DMS53 treated with DMSO at 0.1 percent for 48 hours (cell line): ENCODE measurements at regions not wholly inside any gene's neighbourhood (a gene's known extent, or its start where the extent isn't known, plus 50 kb on each side); places are given as distances from the start of the nearest gene placed in this dataset.
A peak's percentile ranks its signal among the peaks of the same experiment; 100 is the strongest.

Source experiments
- DNase-seq: peaks from one replicate; lab custom pipeline; 2025; ENCODE audit not compliant: unreplicated experiment; lab: John Stamatoyannopoulos, UW

DNA sequence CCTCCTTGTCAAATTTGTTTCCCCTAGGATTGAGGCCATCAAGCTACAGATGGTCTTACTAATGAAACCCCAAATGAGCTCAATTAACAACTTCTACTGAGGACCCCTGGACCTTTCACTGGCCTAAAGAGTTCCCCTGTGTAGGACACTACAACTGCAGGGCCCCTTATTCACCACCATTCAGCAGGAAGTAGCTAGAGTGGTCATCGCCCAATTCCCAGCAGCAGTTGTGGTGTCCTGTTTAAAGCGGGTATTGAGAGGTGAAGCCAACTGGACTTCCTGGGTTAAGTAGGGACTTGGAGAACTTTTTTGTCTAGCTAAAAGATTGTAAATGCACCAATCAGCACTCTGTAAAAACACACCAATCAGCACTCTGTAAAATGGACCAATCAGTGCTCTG is 1466.9 kb downstream of the KCNT2 start:
- DNase-seq: no peak

DNA sequence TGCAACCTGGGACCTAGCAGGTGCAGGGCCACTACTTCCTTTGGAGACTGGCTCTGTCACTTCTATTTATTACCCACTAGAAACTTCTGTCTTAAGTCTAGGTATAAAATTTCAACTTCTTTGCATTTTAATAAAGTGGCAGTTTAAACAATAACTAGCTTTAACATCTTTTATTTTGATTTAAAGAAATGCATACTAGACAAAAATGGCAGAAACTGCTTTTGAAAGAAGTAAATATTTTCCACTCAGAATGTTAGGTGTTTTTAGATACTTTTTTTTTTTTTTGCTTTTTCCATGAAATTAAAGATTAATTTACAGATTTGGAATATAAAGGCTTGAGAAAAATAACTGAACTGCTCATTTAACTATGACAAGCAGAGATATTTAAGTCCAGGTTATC is 1477.6 kb downstream of the KCNT2 start:
- no peak for DNase-seq

DNA sequence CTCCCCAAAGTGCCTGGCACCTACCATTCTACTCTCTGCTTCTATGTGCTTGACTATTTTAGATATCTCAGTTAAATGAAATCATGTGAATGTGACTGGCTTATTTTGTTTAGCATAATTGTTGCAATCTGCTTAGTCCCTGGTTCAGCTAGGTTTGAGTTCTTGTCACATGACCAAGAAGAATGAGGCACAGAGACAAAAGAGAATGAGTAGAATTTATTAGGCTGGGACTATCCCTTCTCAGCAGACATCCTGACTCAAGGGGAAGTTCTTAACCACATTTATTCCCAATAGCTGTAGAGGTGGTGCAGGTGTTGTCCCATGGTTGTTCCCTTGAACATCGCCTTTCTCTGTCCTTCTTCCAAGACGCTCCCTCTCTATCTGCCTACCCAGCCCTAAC is 1485.7 kb downstream of the KCNT2 start:
- DNase-seq: no peak

DNA sequence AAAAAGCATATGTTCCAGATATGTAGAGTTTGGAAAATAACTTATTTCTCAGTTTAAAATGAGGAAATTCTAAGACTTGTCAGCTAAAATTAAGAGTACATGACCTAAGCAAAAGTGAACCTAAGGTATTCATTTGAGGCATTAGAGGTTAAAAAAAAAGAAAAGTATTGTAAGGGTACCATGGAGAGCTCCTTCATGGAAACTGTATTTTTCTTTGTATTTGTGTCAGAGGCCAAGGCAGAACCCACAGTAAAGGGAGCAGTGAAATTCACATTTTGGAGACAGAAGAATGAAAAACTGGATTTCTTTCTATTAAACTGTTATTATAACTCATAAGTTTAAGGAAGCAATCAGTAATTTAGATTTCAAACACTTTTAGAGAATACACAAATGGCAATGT is 1494.8 kb downstream of the KCNT2 start:
- no peak for DNase-seq

DNA sequence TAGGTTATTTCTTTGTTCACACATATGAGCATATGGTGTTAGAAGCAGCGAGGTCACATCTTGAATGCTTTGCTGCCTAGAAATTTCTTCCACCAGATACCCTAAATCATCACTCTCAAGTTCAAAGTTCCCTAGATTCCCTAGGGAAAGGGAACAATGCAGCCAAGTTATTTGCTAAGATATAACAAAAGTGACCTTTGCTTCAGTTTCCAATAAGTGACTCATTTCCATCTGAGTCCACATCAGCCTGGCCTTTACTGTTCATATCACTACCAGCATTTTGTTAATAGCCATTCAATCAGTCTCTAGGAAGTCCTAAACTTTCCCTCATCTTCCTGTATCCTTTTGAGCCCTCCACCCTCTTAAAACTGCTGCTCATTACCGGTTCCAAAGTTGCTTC is 1502.5 kb downstream of the KCNT2 start:
- no peak for DNase-seq

DNA sequence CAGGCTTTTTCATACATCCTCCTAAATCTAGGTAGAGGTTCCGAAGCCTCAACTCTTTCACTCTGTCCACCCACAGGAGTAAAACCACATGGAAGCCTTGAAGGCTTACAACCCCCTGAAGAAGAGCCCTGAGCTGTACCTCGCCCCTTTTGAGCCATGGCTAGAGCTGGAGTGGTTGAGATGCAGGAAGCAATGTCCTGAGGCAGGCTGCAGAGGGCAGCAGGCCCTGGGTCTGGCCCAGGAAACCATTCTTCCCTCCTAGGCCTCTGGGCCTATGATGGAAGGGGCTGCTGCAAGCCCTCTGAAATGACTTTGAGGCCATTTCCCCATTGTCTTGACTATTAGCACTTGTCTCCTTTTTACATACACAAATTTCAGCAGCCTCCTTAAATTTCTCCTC is 1503.0 kb downstream of the KCNT2 start:
- no peak for DNase-seq

DNA sequence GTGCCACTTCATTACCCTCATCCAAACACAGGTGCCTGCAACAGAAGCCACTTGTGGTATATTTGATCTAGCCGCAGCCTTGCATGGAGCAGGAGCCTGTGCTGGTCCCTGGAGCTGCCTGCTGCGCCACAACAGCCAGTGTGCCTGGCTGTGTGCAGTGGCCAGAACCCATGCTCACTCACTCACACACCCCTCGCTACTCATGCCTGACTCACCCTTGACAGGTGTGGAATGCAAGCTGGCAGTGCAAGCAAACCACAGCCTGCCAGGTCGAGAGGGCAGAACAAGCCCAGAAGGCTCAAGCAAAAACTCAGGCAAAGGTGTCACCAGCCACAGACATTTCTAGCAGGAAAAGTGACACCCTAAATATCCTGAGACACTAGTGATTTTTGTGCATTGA is 1510.9 kb downstream of the KCNT2 start:
- peak; percentile 73 for DNase-seq

DNA sequence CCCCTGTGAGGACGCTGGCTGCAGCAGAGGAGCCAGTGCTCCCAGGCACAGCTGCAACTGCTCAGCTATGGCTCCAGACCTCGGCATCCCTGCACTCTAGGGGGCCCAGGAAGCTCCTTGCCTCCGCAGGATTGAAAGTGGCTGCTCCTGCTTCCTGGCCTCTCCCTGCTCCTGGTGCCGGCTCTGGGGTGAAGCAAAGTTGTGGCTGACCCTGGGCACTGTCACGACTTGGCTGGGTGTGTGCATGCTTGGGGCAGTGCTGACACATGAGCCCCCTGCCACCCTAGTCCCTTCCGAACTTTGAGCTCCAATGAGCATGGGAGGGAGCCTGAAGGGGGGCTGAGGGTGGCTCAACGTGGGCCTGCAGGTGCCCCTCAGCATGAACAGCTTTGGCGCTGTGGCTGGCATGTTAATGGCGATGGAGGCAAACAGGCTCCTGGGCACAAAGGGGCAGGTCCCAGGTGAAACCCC is 1512.2 kb downstream of the KCNT2 start:
- DNase-seq: no peak

DNA sequence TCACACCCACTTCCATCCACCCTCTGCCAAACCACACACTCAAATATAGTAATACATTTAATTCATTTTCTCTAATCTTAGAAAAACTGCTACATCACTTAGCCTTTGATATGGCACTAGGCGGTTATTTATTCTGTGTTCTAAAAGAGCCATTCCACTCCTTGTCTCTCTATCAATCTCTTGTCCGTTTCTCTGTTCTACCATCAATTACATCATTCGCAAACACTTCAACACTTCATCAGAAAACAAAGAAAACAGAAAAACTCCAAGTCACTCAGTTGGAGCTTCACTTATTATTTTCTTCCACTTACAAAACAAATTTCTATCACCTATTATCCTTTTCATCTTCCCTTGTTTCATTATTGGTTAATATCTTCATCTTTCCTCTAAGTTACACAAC is 1523.0 kb downstream of the KCNT2 start:
- DNase-seq: no peak

DNA sequence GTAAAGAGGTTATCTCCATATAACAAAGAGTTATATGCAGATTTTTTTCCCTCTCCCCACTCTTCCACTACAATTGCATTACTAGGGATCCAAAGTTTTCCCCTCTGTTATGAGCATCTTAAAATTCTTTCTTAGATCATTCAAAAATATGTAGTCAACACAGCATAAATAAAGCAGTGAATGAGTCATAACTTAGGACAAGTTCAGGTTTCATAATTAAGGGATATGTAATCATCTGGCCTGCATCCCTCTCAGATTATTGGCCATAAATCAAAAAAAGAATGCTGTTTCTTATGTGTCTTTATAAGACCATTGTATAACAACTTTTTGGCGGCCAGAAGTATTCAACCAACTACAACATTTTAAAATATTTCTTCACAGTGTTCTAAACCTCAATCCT is 1526.1 kb downstream of the KCNT2 start:
- DNase-seq: no peak

DNA sequence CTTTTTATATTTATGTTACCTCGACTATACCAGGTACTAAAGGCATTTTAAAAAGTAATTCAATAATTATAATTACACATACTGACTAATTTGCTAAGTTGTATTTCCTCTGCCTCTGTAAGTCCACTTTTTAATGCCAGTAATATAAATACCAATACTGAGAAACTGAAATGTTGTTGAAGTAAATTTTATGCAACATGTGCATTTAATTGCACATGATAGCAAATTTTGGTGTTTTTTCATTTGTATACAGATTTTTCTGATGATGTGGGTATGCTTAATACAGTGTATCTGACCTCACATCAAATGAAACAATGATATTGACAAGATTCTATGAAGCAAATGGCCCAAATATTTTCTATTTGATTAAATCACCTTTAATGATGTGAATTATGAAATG is 1531.6 kb downstream of the KCNT2 start:
- DNase-seq: no peak

DNA sequence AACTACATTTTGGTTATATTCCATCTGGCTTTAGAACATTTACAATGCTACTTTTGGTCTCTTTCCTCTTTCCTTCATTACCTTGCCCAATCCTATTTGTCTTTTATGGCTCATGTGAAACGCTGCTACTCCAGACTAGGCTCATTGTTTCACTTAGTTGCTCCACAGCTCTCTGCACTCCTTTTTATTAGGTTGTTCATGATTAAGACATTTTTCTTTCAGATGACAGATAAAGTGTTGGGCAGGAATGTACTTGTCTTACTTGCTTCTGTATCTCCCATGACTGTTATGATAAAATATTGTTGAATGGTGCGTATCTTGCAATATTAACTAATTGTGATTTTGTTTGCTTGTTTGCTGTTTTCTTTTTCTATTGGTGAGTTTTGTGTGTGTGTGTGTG is 1532.3 kb downstream of the KCNT2 start:
- no peak for DNase-seq

DNA sequence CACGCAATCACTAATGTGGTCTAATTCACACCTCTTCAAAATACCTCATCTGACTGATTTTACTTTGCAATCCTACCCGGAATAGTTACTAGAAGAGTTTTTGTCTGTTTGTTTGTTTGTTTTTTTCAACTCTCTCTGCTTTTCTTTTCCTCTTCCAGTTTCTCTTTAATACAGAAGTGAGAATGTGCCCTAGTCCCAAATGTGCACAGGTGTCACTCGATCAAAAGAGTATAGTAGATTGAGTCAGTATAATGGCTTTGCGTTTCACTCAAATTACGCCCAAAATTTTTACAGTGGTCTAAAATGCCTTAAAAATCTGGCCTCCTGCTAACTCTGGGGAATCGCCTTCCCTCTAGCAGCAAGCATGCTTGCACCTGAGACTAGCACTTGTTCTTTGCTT is 1536.8 kb downstream of the KCNT2 start:
- no peak for DNase-seq

DNA sequence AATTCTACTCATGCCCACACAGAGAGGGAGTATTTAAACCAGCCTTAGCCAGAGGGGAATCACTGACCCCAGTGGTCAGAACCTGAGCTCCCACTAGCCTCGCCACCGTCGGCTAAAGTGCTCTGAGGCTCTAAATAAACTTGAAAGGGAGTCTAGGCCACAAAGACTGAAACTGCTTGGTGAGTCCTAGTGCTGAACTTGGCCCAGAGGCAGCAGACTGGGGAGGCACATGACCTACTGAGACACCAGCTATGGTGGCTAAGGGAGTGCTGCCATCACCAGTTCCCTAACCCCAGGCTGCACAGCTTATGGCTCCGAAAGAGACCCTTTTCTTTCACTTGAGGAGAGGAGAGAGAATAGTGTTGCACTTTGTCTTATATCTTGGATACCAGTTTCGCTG is 1542.8 kb downstream of the KCNT2 start:
- no peak for DNase-seq

DNA sequence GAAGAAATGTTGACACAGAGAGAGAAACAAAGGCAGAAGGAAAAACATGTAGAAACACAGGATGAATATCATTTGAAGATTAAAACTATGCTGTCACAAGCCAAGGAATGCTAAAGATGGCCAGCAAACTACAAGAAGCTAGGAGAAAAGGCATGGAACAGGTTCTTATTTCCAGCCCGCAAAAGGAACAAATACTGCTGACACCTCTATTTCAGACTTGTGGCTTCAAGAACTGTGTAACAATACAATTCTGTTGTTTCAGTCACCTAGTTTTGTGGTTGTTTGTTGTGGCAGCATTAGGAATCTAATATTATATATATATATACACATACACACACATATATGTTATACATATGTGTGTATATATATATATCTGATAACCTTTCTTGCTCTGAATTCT is 1543.9 kb downstream of the KCNT2 start:
- no peak for DNase-seq

DNA sequence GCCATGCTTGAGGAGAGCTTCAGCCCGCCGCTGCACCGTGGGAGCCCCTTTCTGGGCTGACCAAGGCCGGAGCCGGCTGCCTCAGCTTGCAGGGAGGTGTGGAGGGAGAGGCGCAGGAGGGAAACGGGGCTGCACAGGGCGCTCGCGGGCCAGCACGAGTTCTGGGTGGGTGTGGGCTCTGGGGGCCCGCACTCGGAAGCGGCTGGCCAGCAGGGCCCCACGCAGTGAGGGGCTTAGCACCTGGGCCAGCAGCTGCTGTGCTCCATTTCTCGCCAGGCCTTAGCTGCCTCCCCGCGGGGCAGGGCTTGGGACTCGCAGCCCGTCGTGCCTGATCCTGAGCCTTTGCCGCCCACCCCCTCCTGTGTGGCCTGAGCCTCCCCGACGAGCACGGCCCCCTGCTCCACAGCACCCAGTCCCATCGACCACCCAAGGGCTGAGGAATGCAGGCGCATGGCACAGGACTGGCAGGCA is 1554.0 kb downstream of the KCNT2 start:
- DNase-seq: no peak

DNA sequence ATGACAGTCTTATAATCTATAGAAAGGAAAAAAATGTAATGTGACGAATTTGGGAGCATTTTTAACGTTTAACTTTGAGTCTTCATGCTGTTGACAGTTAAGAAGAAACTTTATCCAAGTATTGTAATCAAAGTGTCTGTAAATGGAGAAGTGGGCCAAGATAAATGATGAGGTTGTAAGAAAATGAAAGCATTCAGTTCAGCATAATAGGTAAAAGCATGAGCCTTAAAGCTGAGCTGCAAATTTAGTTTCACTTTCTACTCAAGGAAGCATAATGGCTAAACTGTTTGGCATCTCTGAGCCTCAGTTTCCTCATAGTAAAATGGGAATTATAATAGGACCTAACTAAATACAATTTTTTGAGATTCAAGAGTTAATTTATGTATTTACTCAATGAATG is 1554.8 kb downstream of the KCNT2 start:
- no peak for DNase-seq

DNA sequence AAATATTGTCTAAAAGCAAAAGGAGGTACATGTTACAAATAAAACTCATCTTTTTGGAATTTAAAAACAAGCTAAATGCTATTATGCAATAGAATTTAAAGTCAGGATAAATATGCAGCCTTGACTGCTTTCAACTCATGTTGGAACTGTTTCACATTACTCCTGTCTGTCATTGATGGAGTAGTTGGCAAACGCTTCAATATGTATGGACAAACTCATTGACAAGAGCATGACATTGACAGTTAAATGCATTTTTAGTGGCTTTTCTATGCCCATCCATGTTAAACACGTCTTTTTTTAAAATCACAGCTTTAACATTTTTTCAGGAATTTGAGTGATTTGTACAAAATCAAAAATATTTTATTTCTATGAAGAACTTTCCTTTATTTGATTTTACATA is 1560.5 kb downstream of the KCNT2 start:
- no peak for DNase-seq

DNA sequence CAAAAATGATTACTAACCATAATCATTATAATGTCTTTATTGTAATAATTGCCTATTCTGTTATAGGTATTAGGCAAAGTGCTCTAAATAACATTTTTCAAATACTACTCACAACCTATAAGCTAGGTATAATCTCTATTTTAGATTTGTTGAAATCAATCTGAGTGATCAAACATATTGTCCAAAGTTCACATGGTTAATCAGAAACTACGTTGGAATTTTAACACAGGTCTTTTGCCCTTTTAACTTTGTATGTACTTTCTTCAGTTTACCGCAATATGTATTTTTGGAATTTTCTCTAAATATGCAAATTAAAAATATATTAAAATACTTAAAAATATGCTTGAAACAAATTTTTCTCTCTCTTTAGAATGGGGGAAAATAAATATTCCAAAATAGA is 1563.2 kb downstream of the KCNT2 start:
- DNase-seq: no peak

DNA sequence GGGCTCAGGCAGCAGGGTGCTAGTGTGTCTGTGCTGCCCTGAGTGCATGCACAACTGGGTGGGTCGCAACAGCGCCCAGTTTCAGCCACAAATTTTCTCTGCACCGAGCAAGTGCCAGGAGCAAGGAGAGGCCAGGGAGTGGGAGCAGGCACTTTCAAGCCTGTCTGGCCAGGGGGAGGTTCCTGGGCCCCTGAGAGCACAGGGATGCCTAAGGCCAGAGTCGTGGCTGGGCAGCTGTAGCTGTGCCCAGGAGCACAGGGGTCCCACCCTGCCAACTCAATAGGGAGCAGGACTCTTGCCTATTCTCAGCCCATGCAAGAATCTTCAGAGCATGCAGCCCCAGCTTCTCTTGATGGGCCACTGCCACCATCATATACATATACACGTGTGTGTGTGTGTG is 1577.4 kb downstream of the KCNT2 start:
- no peak for DNase-seq

DNA sequence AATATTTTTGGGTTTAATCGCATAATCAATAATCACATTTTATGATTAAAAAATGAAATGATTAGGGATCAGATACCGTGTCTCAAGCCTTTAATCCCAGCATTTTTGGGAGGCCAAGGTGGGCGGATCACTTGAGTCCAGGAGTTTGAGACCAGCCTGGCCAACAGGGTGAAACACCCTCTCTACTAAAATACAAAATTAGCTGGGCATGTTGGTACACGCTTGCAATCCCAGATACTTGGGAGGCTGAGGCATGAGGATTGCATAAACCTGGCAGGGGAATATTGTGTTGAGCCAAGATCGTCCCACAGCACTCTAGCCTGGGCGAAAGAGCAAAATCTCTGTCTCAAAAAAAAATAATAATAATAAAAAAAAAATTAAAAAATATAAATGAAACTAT is 1581.4 kb downstream of the KCNT2 start:
- no peak for DNase-seq

DNA sequence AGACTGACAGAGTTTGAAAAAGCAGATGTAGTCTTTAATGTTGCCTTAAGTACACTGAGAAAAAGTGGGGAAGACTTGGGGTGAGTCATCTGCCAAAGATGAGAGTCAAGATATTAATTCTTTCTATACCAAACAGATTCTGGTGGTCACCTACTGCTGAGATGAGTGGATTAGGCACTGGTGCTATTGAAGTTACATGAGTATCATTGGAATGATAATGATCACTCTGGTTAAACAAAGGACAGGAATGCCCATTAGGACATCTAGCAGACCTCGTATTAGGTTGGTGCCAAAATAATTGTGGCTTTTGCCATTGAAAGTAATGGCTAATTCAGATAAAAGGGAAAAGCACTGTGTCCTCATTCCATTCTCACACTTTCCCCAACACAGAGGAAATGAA is 1588.9 kb downstream of the KCNT2 start:
- no peak for DNase-seq

DNA sequence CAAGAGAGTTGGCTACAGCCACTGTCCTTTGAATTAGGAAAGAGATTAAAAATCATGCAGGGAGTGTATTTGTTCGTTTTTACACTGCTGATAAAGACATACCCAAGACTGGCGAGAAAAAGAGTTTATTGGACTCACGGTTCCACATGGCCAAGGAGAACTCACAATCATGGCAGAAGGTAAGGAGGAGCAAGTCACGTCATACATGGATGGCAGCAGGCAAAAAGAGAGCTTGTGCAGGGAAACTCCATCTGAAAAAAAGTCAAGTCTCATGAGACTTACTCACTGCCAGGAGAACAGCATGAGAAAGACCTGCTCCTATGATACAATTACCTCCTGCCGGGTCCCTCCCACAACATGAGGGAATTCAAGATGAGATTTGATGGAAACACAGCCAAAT is 1595.2 kb downstream of the KCNT2 start:
- no peak for DNase-seq

DNA sequence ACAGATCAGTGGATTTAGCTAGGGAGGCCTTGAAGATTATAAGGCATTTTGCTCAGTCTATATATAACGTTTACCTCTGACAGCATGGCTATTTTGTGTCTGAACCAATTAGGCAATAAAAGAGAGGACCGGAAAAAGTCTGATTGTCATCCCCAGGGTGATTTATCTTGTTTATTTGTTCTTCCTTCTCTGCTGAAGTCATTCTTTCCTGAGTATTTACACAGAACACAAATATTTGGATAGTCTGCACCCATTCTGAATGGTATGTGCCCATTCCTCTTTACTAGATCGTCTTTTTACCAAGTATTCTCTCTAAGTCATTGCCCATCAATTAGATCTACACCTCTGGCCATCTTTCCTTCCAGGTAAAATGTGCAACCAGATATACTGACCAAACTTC is 1602.9 kb downstream of the KCNT2 start:
- DNase-seq: peak; percentile 73
